GM10248 (cell line): ENCODE measurements at regions not wholly inside any gene's neighbourhood (a gene's known extent, or its start where the extent isn't known, plus 50 kb on each side); places are given as distances from the start of the nearest gene placed in this dataset.

Source experiments
- CTCF ChIA-PET: fragments of 300-600 bp; sonication (Branson Sonifier 250); formaldehyde crosslinking; extraction: SDS; loops from one replicate; lab custom pipeline; 2021; ENCODE audit warnings: antibody characterized with exemption; lab: Yijun Ruan, JAX
- POLR2A ChIA-PET: fragments of 350-650 bp; sonication (Branson Sonifier 250); formaldehyde crosslinking; extraction: SDS; loops from one replicate; lab custom pipeline; 2020; ENCODE audit warnings: antibody characterized with exemption; lab: Yijun Ruan, JAX
- DNase-seq: peaks from one replicate; pipeline ENCODE4 v3.0.0; 2012; ENCODE audit errors: extremely low spot score
- TF ChIP-seq, protein P1 (sequence below): IDR thresholded peaks from 2 replicates; pipeline ENCODE4 v1.5.1; 2012; ENCODE audit warnings: mild to moderate bottlenecking, low read depth; ENCODE audit errors: extremely low read depth, missing control alignments, control extremely low read depth

DNA sequence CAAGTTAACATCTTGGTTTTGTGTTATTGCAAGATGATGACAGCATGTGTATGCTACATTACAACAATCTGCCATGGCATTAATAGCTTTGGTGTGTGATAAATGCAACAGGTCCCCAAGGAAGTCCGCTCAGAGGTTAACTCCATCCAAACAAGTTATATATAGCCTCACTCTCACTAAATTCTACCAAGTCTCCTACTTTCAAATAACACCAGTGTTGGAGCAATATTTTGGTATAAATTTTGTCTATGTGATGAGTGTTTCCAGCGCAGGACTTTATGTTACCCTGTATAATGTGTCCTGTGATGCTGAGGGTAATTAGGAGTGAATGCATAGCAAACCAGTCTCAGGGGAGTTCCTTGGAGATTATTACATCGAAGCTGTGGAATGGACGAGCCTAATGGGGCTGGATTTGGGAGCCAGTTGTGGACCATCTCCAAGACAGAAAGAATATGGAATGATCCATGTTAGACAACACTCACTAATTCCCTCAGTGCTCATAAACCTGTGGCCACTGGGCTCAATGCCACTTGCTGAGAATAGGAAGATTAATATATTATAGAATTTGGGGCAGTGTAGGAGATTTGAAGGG is 127.6 kb upstream of the CXCL12 start:
- POLR2A ChIA-PET, result no interaction called here
- TF ChIP-seq, protein P1, sequence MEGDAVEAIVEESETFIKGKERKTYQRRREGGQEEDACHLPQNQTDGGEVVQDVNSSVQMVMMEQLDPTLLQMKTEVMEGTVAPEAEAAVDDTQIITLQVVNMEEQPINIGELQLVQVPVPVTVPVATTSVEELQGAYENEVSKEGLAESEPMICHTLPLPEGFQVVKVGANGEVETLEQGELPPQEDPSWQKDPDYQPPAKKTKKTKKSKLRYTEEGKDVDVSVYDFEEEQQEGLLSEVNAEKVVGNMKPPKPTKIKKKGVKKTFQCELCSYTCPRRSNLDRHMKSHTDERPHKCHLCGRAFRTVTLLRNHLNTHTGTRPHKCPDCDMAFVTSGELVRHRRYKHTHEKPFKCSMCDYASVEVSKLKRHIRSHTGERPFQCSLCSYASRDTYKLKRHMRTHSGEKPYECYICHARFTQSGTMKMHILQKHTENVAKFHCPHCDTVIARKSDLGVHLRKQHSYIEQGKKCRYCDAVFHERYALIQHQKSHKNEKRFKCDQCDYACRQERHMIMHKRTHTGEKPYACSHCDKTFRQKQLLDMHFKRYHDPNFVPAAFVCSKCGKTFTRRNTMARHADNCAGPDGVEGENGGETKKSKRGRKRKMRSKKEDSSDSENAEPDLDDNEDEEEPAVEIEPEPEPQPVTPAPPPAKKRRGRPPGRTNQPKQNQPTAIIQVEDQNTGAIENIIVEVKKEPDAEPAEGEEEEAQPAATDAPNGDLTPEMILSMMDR, result no peak
- CTCF ChIA-PET, result no interaction called here
- DNase-seq, result no peak

- POLR2A ChIA-PET, result no interaction called here
- CTCF ChIA-PET, result no interaction called here
- DNase-seq, result no peak
- TF ChIP-seq, protein P1, result no peak
Measured at GRCh38 chr10:44513591-44513990, 128.7 kb upstream of the CXCL12 start.

- POLR2A ChIA-PET, result no interaction called here
- CTCF ChIA-PET, result no interaction called here
- TF ChIP-seq, protein P1, result no peak
Measured at GRCh38 chr10:44516891-44517290, 132.0 kb upstream of the CXCL12 start.

DNA sequence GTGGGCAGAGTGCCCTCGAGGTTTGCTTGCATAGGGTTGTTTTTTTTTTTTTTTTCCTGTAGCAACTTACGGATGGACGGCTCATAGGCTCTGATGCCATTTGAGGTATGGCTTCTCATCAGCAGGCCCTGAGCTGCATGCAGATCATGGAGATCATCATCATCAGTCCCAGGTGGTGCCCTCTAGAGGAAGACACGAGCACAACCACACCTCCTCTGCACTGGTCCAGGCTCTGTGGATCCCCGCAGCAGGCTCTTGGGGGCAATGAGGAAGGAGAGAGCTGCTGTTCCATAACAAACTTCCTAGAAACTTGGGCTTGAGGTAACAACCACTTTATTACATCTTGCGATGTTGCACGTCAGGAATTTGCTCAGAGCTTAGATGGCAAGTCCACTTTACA is 132.7 kb upstream of the CXCL12 start:
- TF ChIP-seq, protein P1, result no peak
- DNase-seq, result peak; percentile 21
- POLR2A ChIA-PET, result no interaction called here
- CTCF ChIA-PET, result interaction anchor here (1.0 to 1.4 kb wide), 3 partner anchors 12 to 36 kb away, joined by 3 read pairs; no protein-coding TSS in a partner anchor

More at GRCh38 chr10:44516891-44517290, 132.0 kb upstream of the CXCL12 start:
- DNase-seq, result no peak

GRCh38 chr10:44519361-44519760 is 134.5 kb upstream of the CXCL12 start:
- POLR2A ChIA-PET, result no interaction called here
- TF ChIP-seq, protein P1, result no peak
- no peak for DNase-seq
- CTCF ChIA-PET, result no interaction called here

GRCh38 chr10:44520651-44521050 is 135.8 kb upstream of the CXCL12 start:
- ChIA-PET POLR2A (no interaction called here), CTCF (no interaction called here)
- no peak for DNase-seq
- TF ChIP-seq, protein P1, result no peak
